Neural cell (in vitro differentiated cells): ENCODE measurements at regions not wholly inside any gene's neighbourhood (a gene's known extent, or its start where the extent isn't known, plus 50 kb on each side); places are given as distances from the start of the nearest gene placed in this dataset.

Experiments
- CTCF ChIP-seq: fragments of 450-650 bp; IDR thresholded peaks from 2 replicates; pipeline ENCODE4 v1.5.1; 2014; ENCODE audit warnings: antibody characterized with exemption, mild to moderate bottlenecking, moderate library complexity; ENCODE audit not compliant: poor library complexity, severe bottlenecking
- REST ChIP-seq: IDR thresholded peaks from 2 replicates; pipeline ENCODE4 v1.6.1; 2012; ENCODE audit warnings: borderline replicate concordance

GRCh38 chr4:14844061-14844460 is 158.2 kb upstream of the CPEB2 start:
- TF ChIP-seq CTCF (no peak), REST (no peak)
